B cell (primary cell): ENCODE measurements at regions not wholly inside any gene's neighbourhood (a gene's known extent, or its start where the extent isn't known, plus 50 kb on each side); places are given as distances from the start of the nearest gene placed in this dataset.

Experiments used
- ATAC-seq: fragments of 200-7000 bp; cut with Tn5 transposase; one replicate; pipeline ENCODE4 v1.10.0; 2021; ENCODE audit warnings: low read depth, mild to moderate bottlenecking, moderate number of reproducible peaks, moderate library complexity
- CTCF ChIA-PET: fragments of 350-600 bp; sonication (Branson Sonifier 250); formaldehyde crosslinking; loops from one replicate; lab custom pipeline; 2021; ENCODE audit warnings: antibody characterized with exemption, inconsistent platforms; lab: Charles Lee
- POLR2A ChIA-PET: fragments of 350-600 bp; sonication (Branson Sonifier 250); formaldehyde crosslinking; loops from one replicate; lab custom pipeline; 2021; ENCODE audit warnings: antibody characterized with exemption; lab: Charles Lee
- DNase-seq: peaks from one replicate; pipeline ENCODE4 v3.0.0; 2013
- H2AFZ ChIP-seq: 2 replicates; pipeline ENCODE4 v1.6.1; 2012; ENCODE audit warnings: mild to moderate bottlenecking, low read depth, low read length; ENCODE audit not compliant: insufficient read depth, poor library complexity, severe bottlenecking
- H3K27ac ChIP-seq, 2 donors: 1 replicate in 1 of 2; 2 replicates in 1 of 2; pipeline ENCODE4 v1.5.1; 2012 to 2013; ENCODE audit warnings: low read length in 2 of 2, mild to moderate bottlenecking in 2 of 2, moderate library complexity in 1 of 2
- H3K27me3 ChIP-seq, 4 experiments: fragments of 200-600 bp in 1 of 4; sonication (generic) in 1 of 4; replicated peaks in 1 of 4; 1 replicate in 2 of 4; 2 replicates in 2 of 4; pipeline versions ENCODE4 v1.6.1 to v1.7.0; 2013 to 2016; ENCODE audit warnings: low read length in 3 of 4, mild to moderate bottlenecking in 2 of 4, mixed read lengths in 1 of 4, moderate library complexity in 1 of 4; ENCODE audit not compliant: insufficient read depth in 4 of 4, control insufficient read depth in 3 of 4; ENCODE audit errors: control extremely low read depth in 1 of 4
- H3K36me3 ChIP-seq, 2 experiments: replicated peaks in 1 of 2; 1 replicate in 1 of 2; 2 replicates in 1 of 2; pipeline versions ENCODE4 v1.6.1 to v1.7.1; 2013; ENCODE audit warnings: low read length in 1 of 2; ENCODE audit not compliant: insufficient read depth in 2 of 2, control insufficient read depth in 1 of 2; ENCODE audit errors: control extremely low read depth in 1 of 2, extremely low read depth in 1 of 2
- H3K4me1 ChIP-seq, 2 donors: fragments of 200-600 bp in 1 of 2; sonication (generic) in 1 of 2; 1 replicate in 1 of 2; 2 replicates in 1 of 2; pipeline versions ENCODE4 v1.5.1 to v1.6.1; 2013 to 2017; ENCODE audit warnings: low read length in 2 of 2; ENCODE audit not compliant: control insufficient read depth in 2 of 2, insufficient read depth in 2 of 2
- H3K4me2 ChIP-seq: replicated peaks from 2 replicates; pipeline ENCODE3; 2012; ENCODE audit warnings: mild to moderate bottlenecking, low read depth, low read length; ENCODE audit not compliant: poor library complexity, severe bottlenecking
- H3K4me3 ChIP-seq, 5 experiments: fragments of 200-600 bp in 1 of 5; sonication (generic) in 1 of 5; 1 replicate in 3 of 5; 2 replicates in 2 of 5; pipeline versions ENCODE4 v1.5.1 to v1.7.0; 2011 to 2016; ENCODE audit warnings: low read length in 4 of 5, mild to moderate bottlenecking in 4 of 5, low read depth in 2 of 5, control low read depth in 1 of 5, moderate library complexity in 1 of 5; ENCODE audit not compliant: insufficient read depth in 1 of 5; ENCODE audit errors: control extremely low read depth in 1 of 5, extremely low read depth in 1 of 5
- H3K79me2 ChIP-seq: fragments of 200-600 bp; sonication (generic); one replicate; pipeline ENCODE4 v1.6.0; 2016; ENCODE audit warnings: low read length; ENCODE audit not compliant: control insufficient read depth, insufficient read depth
- H3K9ac ChIP-seq: fragments of 200-600 bp; sonication (generic); 2 replicates; pipeline ENCODE4 v1.6.1; 2017; ENCODE audit warnings: mild to moderate bottlenecking, low read length, moderate library complexity
- H3K9me3 ChIP-seq, 3 donors: one replicate each; pipeline versions ENCODE4 v1.6.1 to v1.7.1; 2013; ENCODE audit warnings: low read length in 2 of 3; ENCODE audit not compliant: control insufficient read depth in 2 of 3, insufficient read depth in 1 of 3; ENCODE audit errors: control extremely low read depth in 1 of 3
- H4K20me1 ChIP-seq: 2 replicates; pipeline ENCODE4 v1.6.0; 2012; ENCODE audit warnings: mild to moderate bottlenecking, low read length; ENCODE audit not compliant: insufficient read depth, control insufficient read depth, poor library complexity, severe bottlenecking
- H3K27ac Mint-ChIP-seq: one replicate; pipeline ENCODE4 v1.8.0; 2021; ENCODE audit warnings: mixed read lengths
- H3K27me3 Mint-ChIP-seq: one replicate; pipeline ENCODE4 v1.8.0; 2021; ENCODE audit warnings: mixed read lengths
- H3K4me1 Mint-ChIP-seq: one replicate; pipeline ENCODE4 v1.8.0; 2021; ENCODE audit warnings: mixed read lengths
- H3K4me3 Mint-ChIP-seq: one replicate; pipeline ENCODE4 v1.8.0; 2021; ENCODE audit warnings: mixed read lengths
- H3K9me3 Mint-ChIP-seq: one replicate; pipeline ENCODE4 v1.8.0; 2022; ENCODE audit warnings: mixed read lengths; ENCODE audit not compliant: insufficient read depth
- CTCF ChIP-seq: fragments of 200-600 bp; IDR thresholded peaks from one replicate; pipeline ENCODE4 v1.8.0; 2022; ENCODE audit warnings: antibody characterized with exemption, mild to moderate bottlenecking
- EZH2 ChIP-seq: IDR thresholded peaks from 2 replicates; pipeline ENCODE4 v1.6.1; 2012; ENCODE audit warnings: borderline replicate concordance, low read depth, mild to moderate bottlenecking, moderate library complexity, low read length; ENCODE audit not compliant: insufficient read depth, poor library complexity, severe bottlenecking
- WGBS: methylation state at CpG from one replicate; pipeline ENCODE4 v1.1.5; 2013; ENCODE audit warnings: missing lambda C conversion rate; ENCODE audit not compliant: insufficient coverage; 5-methylcytosine and 5-hydroxymethylcytosine counted together
- intact Hi-C: fragments of 100-400 bp; cut with micrococcal nuclease; formaldehyde crosslinking; loops from one replicate; pipeline ENCODE4 v1.10.0; 2022

GRCh38 chr18:41457765-41458326, 497.2 kb upstream of the PIK3C3 start:
- no peak overlapping the region for H3K9ac ChIP-seq
- Mint-ChIP-seq H3K9me3 (peaks cover 6% of the 10 kb centered on the region), H3K4me1 (no peaks in the 10 kb centered on the region), H3K4me3 (no peak overlapping the region), H3K27me3 (no peaks in the 10 kb centered on the region), H3K27ac (no peak overlapping the region)
- H3K27me3 ChIP-seq, result no peaks in the 10 kb centered on the region
- no peak overlapping the region for H2AFZ ChIP-seq
- 83% methylated on average over 5 of the region's 13 CpGs for WGBS
- TF ChIP-seq EZH2, result no peak
- TF ChIP-seq CTCF, result no peak
- no peaks in the 10 kb centered on the region for H3K79me2 ChIP-seq
- no peak overlapping the region for H3K4me3 ChIP-seq
- no peak for ATAC-seq
- H3K36me3 ChIP-seq, result no peaks in the 10 kb centered on the region
- no peaks in the 10 kb centered on the region for H4K20me1 ChIP-seq
- H3K27ac ChIP-seq, result no peak overlapping the region
- no peak overlapping the region for H3K4me2 ChIP-seq
- H3K4me1 ChIP-seq, result no peaks in the 10 kb centered on the region
- CTCF ChIA-PET, result no interaction called here
- POLR2A ChIA-PET, result no interaction called here
- no peak for DNase-seq
- intact Hi-C loops, result no loop called here
- H3K9me3 ChIP-seq, result peaks cover 0 to 3% (median 0%) of the 10 kb centered on the region in 3 donors

GRCh38 chr18:41456831-41457230, 498.2 kb upstream of the PIK3C3 start:
- H3K79me2 ChIP-seq, result no peaks in the 10 kb centered on the region
- H2AFZ ChIP-seq, result no peak overlapping the region
- H3K36me3 ChIP-seq, result no peaks in the 10 kb centered on the region
- no peaks in the 10 kb centered on the region for H3K27me3 ChIP-seq
- peaks cover 0 to 3% (median 0%) of the 10 kb centered on the region in 3 donors for H3K9me3 ChIP-seq
- H3K4me1 ChIP-seq, result no peaks in the 10 kb centered on the region
- POLR2A ChIA-PET, result no interaction called here
- CTCF ChIA-PET, result no interaction called here
- no peak overlapping the region for H3K9ac ChIP-seq
- Mint-ChIP-seq H3K9me3 (peaks cover 5% of the 10 kb centered on the region), H3K27me3 (no peaks in the 10 kb centered on the region), H3K27ac (no peak overlapping the region), H3K4me1 (no peaks in the 10 kb centered on the region), H3K4me3 (no peak overlapping the region)
- H4K20me1 ChIP-seq, result no peaks in the 10 kb centered on the region
- no peak overlapping the region for H3K4me2 ChIP-seq
- no peak for ATAC-seq
- WGBS, result 100% methylated on average over 4 of the region's 4 CpGs
- no peak for TF ChIP-seq CTCF
- TF ChIP-seq EZH2, result no peak
- H3K27ac ChIP-seq, result no peak overlapping the region
- no peak overlapping the region for H3K4me3 ChIP-seq
- intact Hi-C loops, result no loop called here
- no peak for DNase-seq
